GM10248 (cell line): ENCODE measurements at regions not wholly inside any gene's neighbourhood (a gene's known extent, or its start where the extent isn't known, plus 50 kb on each side); places are given as distances from the start of the nearest gene placed in this dataset.

Experiments used
- CTCF ChIA-PET: fragments of 300-600 bp; sonication (Branson Sonifier 250); formaldehyde crosslinking; extraction: SDS; loops from one replicate; lab custom pipeline; 2021; ENCODE audit warnings: antibody characterized with exemption; lab: Yijun Ruan, JAX
- POLR2A ChIA-PET: fragments of 350-650 bp; sonication (Branson Sonifier 250); formaldehyde crosslinking; extraction: SDS; loops from one replicate; lab custom pipeline; 2020; ENCODE audit warnings: antibody characterized with exemption; lab: Yijun Ruan, JAX
- DNase-seq: peaks from one replicate; pipeline ENCODE4 v3.0.0; 2012; ENCODE audit errors: extremely low spot score
- CTCF ChIP-seq: IDR thresholded peaks from 2 replicates; pipeline ENCODE4 v1.5.1; 2012; ENCODE audit warnings: mild to moderate bottlenecking, low read depth; ENCODE audit errors: extremely low read depth, missing control alignments, control extremely low read depth

- ChIA-PET POLR2A (no interaction called here), CTCF (no interaction called here)
- no peak for TF ChIP-seq CTCF
- DNase-seq = no peak
Measured at GRCh38 chr1:115184260-115184950, 95.1 kb upstream of the TSPAN2 start.

GRCh38 chr1:115183721-115184259, 94.5 kb upstream of the TSPAN2 start:
- no peak for TF ChIP-seq CTCF
- no peak for DNase-seq
- ChIA-PET CTCF (interaction anchor here (1.0 kb wide), 1 partner anchor 413 kb away, joined by 3 read pairs; no protein-coding TSS in a partner anchor), POLR2A (no interaction called here)

GRCh38 chr1:115183158-115183557, 93.9 kb upstream of the TSPAN2 start:
- no peak for TF ChIP-seq CTCF
- no peak for DNase-seq
- CTCF ChIA-PET = interaction anchor here (1.0 to 1.3 kb wide), 2 partner anchors 10 to 414 kb away, joined by 3 to 7 read pairs; no protein-coding TSS in a partner anchor
- POLR2A ChIA-PET = no interaction called here

- no peak for TF ChIP-seq CTCF
- ChIA-PET CTCF (interaction anchor here (1.3 to 1.4 kb wide), 2 partner anchors 9 to 288 kb away, joined by 3 to 7 read pairs; no protein-coding TSS in a partner anchor), POLR2A (no interaction called here)
- no peak for DNase-seq
Measured at GRCh38 chr1:115182012-115182715, 92.9 kb upstream of the TSPAN2 start.

- no peak for DNase-seq
- no peak for TF ChIP-seq CTCF
- ChIA-PET POLR2A (no interaction called here), CTCF (interaction anchor here (1.4 kb wide), 1 partner anchor 289 kb away, joined by 3 read pairs; no protein-coding TSS in a partner anchor)
Measured at GRCh38 chr1:115181231-115181630, 91.9 kb upstream of the TSPAN2 start.

- no peak for TF ChIP-seq CTCF
- DNase-seq = no peak
- ChIA-PET CTCF (interaction anchor here (1.1 kb wide), 1 partner anchor 39 kb away, joined by 3 read pairs; no protein-coding TSS in a partner anchor), POLR2A (no interaction called here)
Measured at GRCh38 chr1:115179397-115180079, 90.2 kb upstream of the TSPAN2 start.
